GM06990 (cell line): ENCODE measurements at regions not wholly inside any gene's neighbourhood (a gene's known extent, or its start where the extent isn't known, plus 50 kb on each side); places are given as distances from the start of the nearest gene placed in this dataset.
"Not testable (repeated sequence)": the region's sequence is repeated elsewhere in the genome, so short reads cannot be mapped to it uniquely, and the experiment has no call there.

Source experiments
- DNase-seq: peaks from one replicate; pipeline ENCODE4 v3.0.0-alpha.2; 2011; ENCODE audit not compliant: insufficient read length; ENCODE audit errors: extremely low read depth
- H3K27me3 ChIP-seq: replicated peaks from 2 replicates; pipeline ENCODE4 v1.6.0; 2011; ENCODE audit warnings: low read length; ENCODE audit not compliant: control insufficient read depth, insufficient read depth
- H3K36me3 ChIP-seq: 2 replicates; pipeline ENCODE4 v1.5.1; 2011; ENCODE audit warnings: low read length; ENCODE audit not compliant: control insufficient read depth, insufficient read depth
- H3K4me3 ChIP-seq: replicated peaks from 2 replicates; pipeline ENCODE4 v1.5.1; 2011; ENCODE audit warnings: low read depth, mild to moderate bottlenecking, control low read depth, low read length
- TF ChIP-seq, protein P1 (sequence below): IDR thresholded peaks from 2 replicates; pipeline ENCODE4 v1.5.1; 2011; ENCODE audit warnings: low read length, control low read depth, mild to moderate bottlenecking, inconsistent platforms; ENCODE audit not compliant: insufficient read depth, poor library complexity, severe bottlenecking

- no peak for DNase-seq
- H3K27me3 ChIP-seq = no peaks in the 10 kb centered on the region
- TF ChIP-seq, protein P1, sequence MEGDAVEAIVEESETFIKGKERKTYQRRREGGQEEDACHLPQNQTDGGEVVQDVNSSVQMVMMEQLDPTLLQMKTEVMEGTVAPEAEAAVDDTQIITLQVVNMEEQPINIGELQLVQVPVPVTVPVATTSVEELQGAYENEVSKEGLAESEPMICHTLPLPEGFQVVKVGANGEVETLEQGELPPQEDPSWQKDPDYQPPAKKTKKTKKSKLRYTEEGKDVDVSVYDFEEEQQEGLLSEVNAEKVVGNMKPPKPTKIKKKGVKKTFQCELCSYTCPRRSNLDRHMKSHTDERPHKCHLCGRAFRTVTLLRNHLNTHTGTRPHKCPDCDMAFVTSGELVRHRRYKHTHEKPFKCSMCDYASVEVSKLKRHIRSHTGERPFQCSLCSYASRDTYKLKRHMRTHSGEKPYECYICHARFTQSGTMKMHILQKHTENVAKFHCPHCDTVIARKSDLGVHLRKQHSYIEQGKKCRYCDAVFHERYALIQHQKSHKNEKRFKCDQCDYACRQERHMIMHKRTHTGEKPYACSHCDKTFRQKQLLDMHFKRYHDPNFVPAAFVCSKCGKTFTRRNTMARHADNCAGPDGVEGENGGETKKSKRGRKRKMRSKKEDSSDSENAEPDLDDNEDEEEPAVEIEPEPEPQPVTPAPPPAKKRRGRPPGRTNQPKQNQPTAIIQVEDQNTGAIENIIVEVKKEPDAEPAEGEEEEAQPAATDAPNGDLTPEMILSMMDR = no peak
- no peak overlapping the region for H3K4me3 ChIP-seq
- no peaks in the 10 kb centered on the region for H3K36me3 ChIP-seq
These were observed 273.0 kb upstream of the PREP start for GRCh38 chr6:105675715-105676397.

DNA sequence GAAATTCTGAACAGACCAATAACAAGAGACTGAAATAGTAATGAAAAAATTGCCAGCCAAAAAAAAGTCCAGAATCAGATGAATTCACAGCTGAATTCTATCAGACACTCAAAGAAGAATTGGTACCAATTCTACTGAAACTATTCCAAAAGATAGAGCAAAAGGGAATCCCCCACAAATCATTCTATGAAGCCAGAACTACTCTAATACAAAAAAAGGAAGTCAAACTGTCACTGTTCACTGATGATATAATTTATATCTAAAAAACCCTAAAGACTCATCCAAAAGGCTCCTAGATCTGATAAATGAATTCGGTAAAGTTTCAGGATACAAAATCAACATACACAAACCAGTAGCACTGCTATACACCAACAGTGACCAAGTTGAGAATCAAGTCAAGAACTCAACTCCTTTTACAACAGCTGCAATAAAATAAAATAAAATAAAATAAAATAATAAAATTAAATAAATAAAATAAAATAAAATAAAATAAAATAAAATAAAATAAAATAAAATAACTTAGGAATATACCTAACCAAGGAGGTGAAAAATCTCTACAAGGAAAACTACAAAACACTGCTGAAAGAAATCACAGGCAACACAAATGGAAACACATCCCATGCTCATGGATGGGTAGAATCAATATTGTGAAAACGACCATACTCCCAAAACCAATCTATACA is 270.1 kb upstream of the PREP start:
- not testable (repeated sequence) for DNase-seq, H3K36me3 ChIP-seq, H3K4me3 ChIP-seq, H3K27me3 ChIP-seq

- TF ChIP-seq, protein P1 = no peak
- Histone ChIP-seq H3K36me3 (no peaks in the 10 kb centered on the region), H3K27me3 (no peaks in the 10 kb centered on the region), H3K4me3 (no peak overlapping the region)
- no peak for DNase-seq
These were observed 266.4 kb upstream of the PREP start for GRCh38 chr6:105669232-105669631.

DNA sequence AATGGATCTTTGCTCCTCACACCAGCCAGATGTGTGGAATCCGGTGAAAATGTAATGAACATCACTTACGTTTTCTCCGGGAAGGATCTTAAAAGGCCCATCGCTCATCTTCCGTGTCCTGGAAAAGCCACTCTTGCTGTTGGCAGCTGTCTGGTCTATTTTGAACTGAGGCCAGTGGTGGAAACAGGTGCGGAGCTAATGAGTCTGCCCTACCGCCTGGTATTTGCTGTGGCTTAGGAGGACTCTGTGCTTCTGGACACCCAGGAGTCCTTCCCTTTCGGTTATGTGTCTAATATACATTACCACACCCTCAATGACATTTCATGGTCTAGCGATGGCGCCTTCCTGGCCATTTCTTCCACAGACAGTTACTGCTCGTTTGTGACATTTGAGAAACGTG is 264.2 kb upstream of the PREP start:
- DNase-seq = no peak
- no peak overlapping the region for H3K4me3 ChIP-seq
- TF ChIP-seq, protein P1 = no peak
- no peaks in the 10 kb centered on the region for H3K27me3 ChIP-seq
- H3K36me3 ChIP-seq = no peaks in the 10 kb centered on the region

- Histone ChIP-seq H3K27me3 (no peaks in the 10 kb centered on the region), H3K36me3 (no peaks in the 10 kb centered on the region), H3K4me3 (no peak overlapping the region)
- no peak for DNase-seq
- TF ChIP-seq, protein P1 = no peak
These were observed 262.0 kb upstream of the PREP start for GRCh38 chr6:105664931-105665330.

DNA sequence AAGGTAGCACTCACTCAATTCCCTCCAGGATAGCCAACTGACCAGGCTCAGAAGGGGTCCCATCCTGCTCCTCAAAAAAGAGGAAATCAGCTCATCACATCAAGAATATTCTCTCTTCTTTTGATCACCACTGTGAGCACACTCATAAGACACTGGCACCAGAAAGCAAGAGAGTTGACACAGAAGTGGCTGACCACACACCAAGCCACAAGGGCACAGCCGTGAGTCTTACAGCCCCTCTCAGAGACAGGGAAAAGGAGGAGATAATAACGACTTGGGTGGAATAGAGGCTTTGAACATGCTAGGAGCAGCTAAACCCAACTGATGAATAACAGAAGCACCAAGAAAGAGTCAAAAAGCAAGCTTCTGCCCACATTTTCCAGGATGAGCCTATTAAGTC is 249.1 kb upstream of the PREP start:
- Histone ChIP-seq H3K4me3 (no peak overlapping the region), H3K36me3 (no peaks in the 10 kb centered on the region), H3K27me3 (no peaks in the 10 kb centered on the region)
- DNase-seq = no peak
- TF ChIP-seq, protein P1 = no peak
